HG03457 (cell line): ENCODE measurements at regions not wholly inside any gene's neighbourhood (a gene's known extent, or its start where the extent isn't known, plus 50 kb on each side); places are given as distances from the start of the nearest gene placed in this dataset.

Source experiments
- ATAC-seq: cut with Tn5 transposase; IDR thresholded peaks from one replicate; pipeline ENCODE4 v1.9.1; 2021; ENCODE audit warnings: moderate number of reproducible peaks; ENCODE audit not compliant: unreplicated experiment

DNA sequence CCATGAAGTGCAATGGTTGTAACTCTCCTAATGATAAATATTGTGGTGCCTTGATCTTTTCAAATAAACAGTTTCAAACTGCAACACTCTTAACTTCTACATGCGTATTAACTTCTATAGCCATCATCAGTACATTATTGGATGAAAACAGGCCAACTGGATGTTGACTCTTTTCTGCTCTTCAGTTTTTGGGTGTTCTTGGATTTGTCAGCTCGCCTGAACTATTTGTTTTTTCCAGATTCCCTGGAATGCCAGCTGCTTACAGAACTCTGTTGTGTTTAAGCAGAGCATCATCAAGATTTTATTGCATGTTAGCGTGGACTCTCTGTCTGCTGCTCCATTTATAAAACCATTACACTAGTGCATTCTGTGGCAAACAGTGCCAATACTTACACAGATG, 626.1 kb downstream of the HDGFL1 start:
- no peak for ATAC-seq

DNA sequence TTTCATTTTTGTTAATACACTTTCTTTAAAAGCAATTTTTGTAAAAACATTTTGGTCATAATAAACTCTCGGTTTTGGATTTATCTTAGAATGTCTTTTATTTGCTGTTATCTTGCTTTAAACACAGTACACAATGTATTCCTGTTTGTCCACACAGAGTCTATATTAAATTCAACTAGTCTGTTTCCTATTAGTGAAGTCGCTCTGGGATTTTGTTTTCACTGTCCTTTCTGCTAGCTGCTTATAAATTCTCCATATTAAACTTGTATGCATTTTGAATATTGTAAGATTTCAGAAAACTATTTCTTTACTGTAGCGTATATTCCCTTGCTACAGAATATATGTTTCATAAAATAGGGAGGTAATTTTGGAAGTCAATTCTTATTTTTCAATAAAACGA, 630.2 kb downstream of the HDGFL1 start:
- no peak for ATAC-seq

DNA sequence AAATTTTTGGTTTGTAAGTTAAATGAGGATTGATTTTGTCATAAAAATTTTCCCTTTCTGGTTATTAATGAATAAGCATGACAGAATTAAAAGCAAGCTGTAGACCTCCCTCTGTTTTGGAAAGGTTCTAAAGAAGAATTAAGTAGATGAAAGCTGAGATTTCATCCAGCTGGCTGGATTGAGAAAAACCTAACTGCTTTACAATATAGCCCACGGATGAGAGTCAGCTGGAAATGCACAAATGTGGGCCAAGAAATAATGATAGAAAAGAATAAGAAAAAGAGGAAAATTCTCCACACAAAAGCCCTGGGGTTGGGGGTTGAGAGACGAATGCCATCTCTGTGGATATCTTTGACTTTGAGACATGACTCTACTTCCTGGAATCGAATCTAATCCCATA, 631.6 kb downstream of the HDGFL1 start:
- ATAC-seq, result no peak

DNA sequence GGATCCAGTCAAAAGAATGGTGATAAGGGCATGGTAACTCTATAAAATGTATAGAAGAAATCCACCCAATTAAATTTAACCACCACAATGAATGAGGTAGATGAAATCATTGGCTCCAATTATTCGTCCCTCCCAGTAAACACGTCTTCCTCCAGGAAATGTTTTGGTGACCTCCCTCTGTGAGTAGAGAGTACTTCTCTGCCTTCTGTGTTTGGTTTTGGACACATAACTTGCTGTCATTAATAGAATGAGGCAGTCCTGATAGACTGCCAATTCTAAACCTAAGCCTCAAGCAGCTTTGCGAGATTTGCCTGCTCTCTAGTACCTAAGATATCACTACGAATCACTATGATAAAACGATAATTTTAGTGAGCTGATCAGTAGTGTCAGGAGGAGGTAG, 632.8 kb downstream of the HDGFL1 start:
- ATAC-seq, result no peak

DNA sequence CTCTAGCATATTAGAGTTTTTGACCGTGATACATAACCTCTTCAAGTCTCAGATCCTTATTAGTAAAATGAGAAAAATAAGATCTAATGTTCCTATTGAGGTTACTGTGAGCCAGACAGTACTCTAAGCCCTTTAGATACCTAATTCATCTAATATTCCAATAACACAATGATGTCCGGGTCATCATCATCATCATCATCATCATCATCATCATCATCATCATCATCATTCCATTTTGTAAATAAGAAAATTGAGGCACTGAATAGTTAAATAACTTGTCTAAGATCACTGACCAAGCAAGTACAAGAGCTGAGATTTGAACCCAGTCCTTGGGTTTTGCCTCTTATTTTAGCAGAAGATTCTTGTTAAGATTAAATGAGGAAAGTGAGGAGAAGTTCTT, 643.0 kb downstream of the HDGFL1 start:
- ATAC-seq, result no peak

DNA sequence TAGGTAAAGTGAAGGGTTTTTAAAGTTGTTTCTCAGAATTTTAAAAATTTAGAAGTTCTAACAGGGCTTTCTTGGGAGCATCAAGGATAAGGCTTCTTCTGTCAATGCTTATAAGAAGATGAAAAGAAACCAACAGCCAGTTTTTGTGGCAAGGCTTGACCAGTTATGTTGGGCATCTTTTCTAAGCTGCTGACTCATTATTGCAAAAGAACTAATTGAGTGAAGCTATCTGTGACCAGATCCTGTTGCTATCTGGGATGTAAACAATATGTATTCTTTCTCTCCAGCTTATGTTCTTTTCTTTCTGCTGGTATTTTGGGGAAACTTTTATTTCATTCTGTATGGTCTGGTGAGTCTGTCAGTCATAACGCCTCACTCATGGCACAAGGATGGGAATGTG, 643.8 kb downstream of the HDGFL1 start:
- no peak for ATAC-seq

DNA sequence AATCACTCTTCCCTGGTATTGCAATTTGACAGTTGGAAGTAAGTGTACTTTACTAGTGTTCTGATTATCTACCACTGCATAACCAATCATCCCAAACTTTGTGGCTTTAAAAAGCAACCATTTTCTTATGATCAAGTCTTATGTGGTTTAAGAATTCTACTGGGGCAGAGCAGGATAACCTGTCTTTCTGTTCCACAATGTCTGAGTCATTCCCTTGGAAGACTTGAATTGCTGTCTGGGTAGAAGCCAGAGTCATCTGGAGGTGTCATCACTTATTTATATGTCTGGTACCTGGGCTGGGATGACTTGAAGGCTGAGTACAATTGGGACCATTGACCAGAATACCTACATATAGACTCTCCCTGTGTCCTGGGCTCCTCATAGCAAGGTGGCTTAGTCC, 644.3 kb downstream of the HDGFL1 start:
- no peak for ATAC-seq

DNA sequence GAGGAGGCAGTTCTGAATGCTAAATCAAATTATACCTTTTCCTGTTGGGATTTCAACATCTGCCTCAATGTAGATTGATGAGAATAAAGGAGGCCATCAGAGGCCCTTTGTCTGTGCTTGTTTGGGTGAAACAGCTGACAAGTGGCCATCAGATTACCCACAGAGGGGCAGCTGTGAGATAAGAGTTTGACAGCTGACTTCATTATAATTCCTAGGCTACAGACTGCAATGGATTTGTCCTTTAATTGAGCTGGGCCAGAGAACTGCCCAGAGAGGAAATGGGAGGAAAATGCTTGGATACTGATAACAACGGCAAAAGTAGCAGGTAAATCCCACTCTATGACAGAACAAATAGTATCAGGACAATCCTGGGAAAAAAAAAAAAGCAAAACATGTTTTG, 649.4 kb downstream of the HDGFL1 start:
- ATAC-seq, result no peak

DNA sequence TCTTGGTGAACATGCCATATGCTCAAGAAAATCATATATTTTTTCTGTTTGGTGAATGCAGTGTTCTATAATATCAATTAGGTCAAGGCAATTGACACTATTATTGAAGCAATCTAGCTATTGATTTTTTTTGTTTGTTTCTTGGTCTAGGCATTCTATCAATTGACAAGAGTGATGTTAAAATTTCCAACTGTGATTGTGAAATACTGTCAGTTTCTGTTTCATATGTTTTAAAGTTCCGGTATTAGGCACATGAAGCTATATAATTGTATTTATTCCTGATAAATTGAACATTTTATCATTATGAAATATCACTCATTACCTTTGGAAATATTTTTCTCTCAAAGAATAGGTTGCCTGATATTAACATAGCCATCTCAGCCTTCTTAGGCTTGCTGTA, 653.4 kb downstream of the HDGFL1 start:
- ATAC-seq, result no peak

DNA sequence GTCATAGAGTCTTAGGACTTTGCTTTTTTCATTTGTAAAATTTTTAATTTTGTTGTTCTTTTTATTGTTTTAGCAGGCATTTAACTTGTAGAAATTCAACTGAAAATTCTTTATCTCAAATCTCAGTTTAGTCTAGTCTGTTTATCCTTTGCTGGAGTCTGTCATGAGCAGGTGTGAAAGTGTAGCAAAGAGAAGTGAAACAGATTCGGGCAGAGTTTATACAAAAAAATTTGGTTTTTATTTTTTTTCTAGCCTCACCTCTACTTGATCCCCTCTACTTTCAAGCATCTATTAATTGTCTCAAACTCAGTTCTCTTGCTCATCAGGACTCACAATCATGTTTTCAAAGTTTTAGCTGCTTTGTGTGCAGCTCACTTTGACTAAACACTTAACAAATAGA, 655.2 kb downstream of the HDGFL1 start:
- no peak for ATAC-seq

DNA sequence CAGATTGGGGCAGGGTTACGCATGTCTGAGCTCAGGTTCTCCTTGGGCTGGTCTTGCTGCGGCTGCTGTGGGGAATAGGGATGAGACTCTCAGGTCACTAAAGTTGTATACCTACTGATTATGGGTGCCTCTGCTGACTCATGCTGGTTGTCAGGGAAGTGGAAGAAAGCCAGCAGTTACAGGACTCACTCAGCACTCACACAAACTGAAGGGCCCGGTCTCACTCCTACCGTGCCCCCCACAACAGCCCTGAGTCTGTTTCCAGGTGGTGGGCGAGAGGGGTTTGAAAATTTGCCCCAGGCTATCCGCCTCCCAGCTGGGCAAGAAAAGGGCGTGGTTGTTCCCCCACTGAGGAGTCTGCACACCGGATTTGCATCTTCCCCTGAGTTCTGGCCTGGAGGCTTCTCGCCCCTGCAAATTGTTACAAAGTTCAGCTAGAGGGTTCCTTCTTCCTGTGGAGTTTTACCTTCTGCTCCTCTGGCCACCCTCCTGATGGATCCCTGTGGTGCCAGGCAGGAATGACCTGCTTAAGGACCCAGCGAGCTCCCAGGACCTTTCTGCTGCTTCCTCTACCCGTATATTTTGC, 659.2 kb downstream of the HDGFL1 start:
- no peak for ATAC-seq

DNA sequence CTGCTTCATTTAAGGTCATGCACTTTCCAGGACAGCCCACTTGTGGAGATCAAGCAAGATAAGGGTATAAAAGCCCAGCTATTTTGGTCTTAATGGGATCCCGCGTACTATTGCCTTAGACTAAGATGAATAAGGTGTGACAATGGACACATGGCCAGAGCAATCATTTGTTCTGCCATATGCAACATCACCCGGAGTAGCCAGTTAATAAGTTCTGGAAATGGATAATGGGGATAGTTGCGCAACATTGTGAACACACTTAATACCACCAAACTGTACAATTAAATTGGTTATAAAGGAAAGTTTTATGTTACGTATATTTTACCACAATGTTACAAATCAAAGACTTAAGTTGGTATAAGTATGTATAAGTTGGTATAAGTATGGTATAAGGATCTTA, 674.5 kb downstream of the HDGFL1 start:
- ATAC-seq, result no peak

DNA sequence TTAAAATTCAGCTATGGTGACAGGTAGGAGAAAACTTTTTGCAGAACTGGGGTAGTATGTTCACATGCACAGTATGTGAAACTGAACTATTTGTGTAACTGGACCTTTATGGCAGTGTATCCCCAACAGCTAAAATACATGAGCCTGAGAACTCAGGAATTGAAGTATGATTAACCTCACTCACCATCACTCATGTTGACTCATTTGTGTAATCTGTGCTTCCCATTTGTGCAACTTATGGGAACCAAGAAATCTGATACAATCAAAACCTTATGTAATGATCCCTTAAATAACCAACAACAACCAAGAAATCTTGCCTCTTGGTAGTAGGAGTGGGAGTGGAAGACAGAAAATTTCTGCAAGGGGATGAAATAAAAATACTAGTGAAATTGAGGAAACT, 674.9 kb downstream of the HDGFL1 start:
- ATAC-seq, result no peak

DNA sequence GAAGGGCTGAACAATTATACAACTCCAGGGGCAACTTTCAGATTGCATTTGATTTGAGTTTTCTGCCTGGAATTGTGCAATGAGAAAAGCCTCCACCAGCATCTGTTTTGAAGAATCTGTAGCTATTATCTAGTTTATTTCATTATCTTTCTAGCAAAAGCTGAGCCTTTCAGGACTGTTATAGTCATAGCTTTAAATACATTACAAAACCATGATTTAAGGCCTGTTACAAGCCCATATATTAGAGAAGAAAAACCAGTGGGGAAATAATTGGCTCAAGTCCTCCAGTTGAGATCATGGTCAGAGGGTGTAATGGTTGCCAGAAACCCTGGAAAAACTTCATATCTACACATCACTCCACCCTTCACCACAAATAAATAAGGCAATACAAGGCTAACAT, 676.2 kb downstream of the HDGFL1 start:
- no peak for ATAC-seq

DNA sequence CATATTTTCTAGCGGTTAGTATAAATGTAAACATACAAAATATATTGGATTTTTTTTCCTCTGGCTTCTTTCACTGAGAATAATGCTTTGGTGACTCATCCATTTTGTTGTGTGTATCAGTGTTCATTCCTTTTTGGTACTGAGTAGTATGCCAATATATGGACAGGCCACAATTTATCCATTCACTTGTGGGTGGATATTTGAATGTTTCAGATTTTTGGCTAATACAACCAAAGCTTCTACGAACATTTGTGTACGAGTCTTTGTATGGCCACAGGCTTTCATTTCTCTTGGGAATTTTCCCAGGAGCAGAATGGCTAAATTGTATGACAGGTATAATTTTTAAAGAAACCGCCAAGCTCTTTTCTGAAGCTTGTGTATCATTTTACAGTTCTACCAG, 677.5 kb downstream of the HDGFL1 start:
- ATAC-seq, result no peak

DNA sequence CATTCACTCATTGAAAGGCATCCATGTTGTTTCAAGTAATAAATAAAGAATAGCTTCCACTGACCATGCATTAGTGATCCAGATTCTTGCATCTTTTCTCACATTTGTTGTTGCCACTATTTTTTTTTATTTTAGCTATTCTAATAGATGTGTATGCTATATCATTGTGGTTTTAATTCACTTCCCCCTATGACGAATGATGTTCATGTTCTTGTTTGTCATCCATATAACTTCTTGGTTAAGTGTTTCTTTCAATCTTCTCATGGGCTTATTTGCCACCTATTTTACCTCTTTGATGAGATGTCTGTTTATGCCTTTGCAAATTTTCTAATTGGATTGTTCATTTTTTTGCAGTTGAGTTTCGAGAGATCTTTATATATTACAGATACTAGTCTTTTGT, 681.2 kb downstream of the HDGFL1 start:
- ATAC-seq, result no peak

DNA sequence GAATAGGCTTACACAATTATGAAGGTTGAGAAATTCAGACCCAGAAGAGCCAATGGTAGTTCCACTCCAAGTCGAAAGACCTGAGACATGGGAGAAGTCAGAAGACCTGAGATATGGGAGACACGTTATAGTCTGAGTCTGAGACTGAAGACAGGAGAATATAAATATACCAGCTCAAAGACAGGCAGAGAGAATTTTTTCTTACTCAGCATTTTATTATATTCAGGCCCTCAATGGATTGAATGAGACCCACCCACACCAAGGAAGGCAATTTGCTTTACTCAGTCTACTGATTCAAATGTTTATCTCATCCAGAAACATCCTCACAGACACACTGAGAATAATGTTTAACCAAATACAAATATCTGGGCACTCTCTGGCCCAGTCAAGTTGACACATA, 693.5 kb downstream of the HDGFL1 start:
- ATAC-seq, result no peak

DNA sequence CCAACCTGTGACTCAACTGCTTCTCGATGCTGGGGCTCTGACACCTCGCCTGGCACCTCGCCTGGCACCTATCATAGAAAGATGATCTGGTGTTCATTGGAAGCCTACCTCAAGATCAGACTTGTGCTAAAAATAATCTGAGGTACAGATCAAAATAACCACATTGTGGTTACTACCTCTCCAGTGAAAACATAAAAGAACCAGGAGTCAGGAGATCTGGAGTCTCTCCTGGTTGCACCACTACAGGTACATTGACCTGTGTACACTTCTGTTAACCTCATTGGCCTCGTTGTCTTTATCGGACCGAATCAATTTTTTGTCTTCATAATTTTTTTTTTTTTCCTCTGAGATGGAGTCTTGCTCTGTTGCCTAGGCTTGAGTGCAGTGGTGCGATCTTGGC, 695.9 kb downstream of the HDGFL1 start:
- ATAC-seq, result no peak

DNA sequence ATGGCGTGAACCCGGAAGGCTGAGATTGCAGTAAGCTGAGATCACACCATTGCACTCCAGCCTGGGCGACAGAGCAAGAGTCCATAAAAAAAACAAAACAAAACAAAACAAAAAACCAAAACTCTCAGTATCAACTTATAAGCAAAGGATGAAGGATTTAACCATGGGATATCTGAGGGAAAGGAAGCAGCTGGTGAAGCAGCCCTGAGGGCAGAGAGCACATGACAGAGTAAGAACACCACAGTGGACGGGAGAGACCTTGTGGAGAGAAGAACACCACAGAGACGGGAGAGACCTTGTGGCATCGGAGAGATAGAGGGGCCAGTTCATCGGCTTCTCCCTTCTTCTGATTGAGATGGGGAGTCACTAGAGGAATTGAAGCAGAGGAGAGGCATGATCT, 697.2 kb downstream of the HDGFL1 start:
- ATAC-seq, result no peak

DNA sequence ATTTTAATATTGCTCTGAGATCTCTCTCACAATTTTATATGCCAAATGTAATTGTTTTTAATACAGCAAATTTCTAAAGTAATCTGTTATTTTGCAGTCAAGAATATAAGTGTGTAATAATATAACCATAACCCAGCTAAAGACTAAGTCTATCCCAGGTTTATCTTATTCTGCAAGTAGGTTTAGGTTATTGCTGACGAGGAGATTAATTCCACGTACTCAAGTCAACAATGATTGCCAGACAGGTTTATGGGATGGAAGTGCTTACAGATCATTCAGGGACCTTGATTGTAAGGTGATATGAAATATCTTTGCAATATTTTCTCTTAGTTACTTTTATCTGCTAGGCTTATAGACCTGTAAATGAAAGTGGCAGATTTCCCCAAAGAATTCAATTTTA, 698.3 kb downstream of the HDGFL1 start:
- ATAC-seq, result no peak

DNA sequence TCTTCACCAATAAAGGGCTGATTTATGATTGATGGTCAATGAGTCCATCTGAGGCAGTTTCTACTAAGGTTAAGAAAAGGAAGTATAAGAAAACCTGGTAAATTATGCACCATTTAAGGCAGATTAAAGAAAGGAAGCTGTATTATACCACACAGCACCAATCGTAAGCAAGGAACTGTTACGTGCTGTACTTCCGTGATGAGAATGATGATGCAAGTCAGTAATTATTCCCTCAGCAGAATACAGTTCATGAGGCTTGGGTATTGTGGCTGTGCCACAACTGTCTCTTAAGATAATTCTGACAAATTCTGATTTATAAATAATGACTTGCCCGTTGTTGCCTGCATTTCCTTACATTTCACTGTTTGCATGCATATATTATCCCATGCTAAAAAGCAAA, 699.0 kb downstream of the HDGFL1 start:
- no peak for ATAC-seq

DNA sequence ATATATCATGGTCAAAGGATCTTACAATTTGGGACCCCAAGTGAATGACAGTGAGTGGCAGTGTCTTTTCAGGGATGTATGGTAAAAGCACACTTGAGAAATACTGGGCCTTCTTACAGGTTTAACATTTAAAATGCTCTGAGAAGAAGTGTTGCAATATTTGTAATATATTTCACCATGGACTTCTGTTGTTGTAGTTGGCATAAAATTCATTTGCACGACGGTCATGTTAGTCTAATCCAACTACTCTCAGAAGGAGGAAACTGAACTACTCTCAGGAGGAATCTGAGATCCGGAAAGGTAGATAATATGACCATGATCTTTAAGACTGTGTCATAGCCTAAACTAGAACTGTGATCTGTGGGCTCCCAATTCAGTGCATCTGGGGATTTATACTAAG, 700.1 kb downstream of the HDGFL1 start:
- ATAC-seq, result no peak

DNA sequence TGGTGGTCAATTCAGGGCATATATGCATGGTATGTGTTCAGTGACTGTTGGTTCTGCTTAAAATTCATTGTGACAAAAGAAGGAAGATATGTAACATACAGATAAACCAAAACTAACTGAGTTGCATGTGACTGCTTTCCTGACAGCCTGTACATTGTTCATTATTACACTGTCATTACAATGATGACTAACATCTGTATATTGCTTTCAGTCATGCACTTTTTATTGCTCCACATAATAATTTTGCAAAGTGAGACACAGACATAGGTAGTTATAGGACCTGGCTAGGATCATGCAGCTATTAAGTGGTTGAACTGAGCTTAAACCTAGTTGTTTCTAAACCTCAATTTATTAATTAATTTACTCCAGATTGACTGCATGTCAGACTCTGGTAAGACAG, 703.2 kb downstream of the HDGFL1 start:
- ATAC-seq, result no peak
